Activated CD8-positive, alpha-beta T cell treated with anti-CD3 and anti-CD28 coated beads, Interleukin-2, amount 10 ng/mL, durations not matched to agents 7 days and 5 days (primary cell): ENCODE measurements at regions not wholly inside any gene's neighbourhood (a gene's known extent, or its start where the extent isn't known, plus 50 kb on each side); places are given as distances from the start of the nearest gene placed in this dataset.

Experiments used
- ATAC-seq: fragments of 150-1000 bp; cut with Tn5 transposase; one replicate; pipeline ENCODE4 v1.10.0; 2021; ENCODE audit warnings: moderate library complexity
- CTCF ChIA-PET: fragments of 350-600 bp; sonication (Branson Sonifier 250); formaldehyde crosslinking; loops from one replicate; lab custom pipeline; 2021; ENCODE audit warnings: antibody characterized with exemption; lab: Charles Lee
- POLR2A ChIA-PET: fragments of 350-600 bp; sonication (Branson Sonifier 250); formaldehyde crosslinking; loops from one replicate; lab custom pipeline; 2021; ENCODE audit warnings: antibody characterized with exemption; lab: Charles Lee
- DNase-seq: peaks from one replicate; pipeline ENCODE4 v3.0.0-alpha.2; 2020
- H3K27ac Mint-ChIP-seq: one replicate; pipeline ENCODE4 v1.8.0; 2021; ENCODE audit warnings: mild to moderate bottlenecking, mixed read lengths
- H3K27me3 Mint-ChIP-seq: one replicate; pipeline ENCODE4 v1.8.0; 2021; ENCODE audit warnings: low read depth, mixed read lengths
- H3K36me3 Mint-ChIP-seq: one replicate; pipeline ENCODE4 v1.8.0; 2021; ENCODE audit warnings: low read depth, mixed read lengths
- H3K4me1 Mint-ChIP-seq: one replicate; pipeline ENCODE4 v1.8.0; 2021; ENCODE audit warnings: low read depth, mixed read lengths
- H3K4me3 Mint-ChIP-seq: one replicate; pipeline ENCODE4 v1.8.0; 2021; ENCODE audit warnings: mild to moderate bottlenecking, mixed read lengths
- H3K9me3 Mint-ChIP-seq: one replicate; pipeline ENCODE4 v1.8.0; 2022; ENCODE audit warnings: mixed read lengths; ENCODE audit not compliant: insufficient read depth

DNA sequence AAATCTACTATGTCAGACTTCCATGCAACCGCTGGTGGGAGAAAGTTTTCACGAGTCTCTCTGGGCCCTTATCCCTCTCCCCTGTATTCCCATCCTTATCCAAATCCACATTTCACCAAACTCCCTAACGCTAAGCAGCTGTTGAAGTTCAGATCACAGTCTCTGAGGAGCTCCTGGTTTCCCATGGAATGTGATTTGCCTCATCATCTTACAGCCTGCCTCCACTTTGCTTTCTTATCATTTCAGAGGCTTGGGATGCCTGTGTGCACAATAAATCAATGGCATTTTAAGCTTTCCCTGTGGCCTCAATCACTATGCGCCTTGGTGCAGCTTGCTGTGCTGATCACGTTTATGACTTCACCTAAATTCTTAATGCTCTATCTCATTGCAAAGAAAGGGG is 352.4 kb upstream of the FAT3 start:
- H3K27ac Mint-ChIP-seq, result no peak overlapping the region
- H3K9me3 Mint-ChIP-seq, result no peaks in the 10 kb centered on the region
- CTCF ChIA-PET, result no interaction called here
- H3K36me3 Mint-ChIP-seq, result no peaks in the 10 kb centered on the region
- ATAC-seq, result no peak
- no peaks in the 10 kb centered on the region for H3K4me1 Mint-ChIP-seq
- POLR2A ChIA-PET, result no interaction called here
- H3K4me3 Mint-ChIP-seq, result no peak overlapping the region
- no peak for DNase-seq
- H3K27me3 Mint-ChIP-seq, result no peaks in the 10 kb centered on the region

DNA sequence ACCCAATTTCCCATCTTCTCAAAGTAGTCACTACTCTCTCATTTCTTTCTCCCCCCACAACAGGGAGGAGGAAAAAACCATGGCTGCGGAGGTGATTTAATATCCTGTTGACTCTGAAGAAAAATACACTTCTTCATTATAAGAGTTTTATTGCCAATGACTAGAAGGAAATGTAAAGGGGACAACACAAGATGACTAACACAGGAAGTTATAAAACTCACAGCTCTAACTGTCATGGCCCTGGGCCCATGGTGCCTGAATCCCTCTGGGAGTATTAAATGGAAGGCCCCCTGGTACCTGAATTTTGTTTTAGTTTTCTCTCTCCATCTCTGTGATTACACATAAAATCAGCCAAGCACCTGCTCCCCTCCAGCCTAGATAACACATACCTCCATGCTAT is 352.8 kb upstream of the FAT3 start:
- H3K9me3 Mint-ChIP-seq, result no peaks in the 10 kb centered on the region
- ChIA-PET CTCF (no interaction called here), POLR2A (no interaction called here)
- H3K27ac Mint-ChIP-seq, result no peak overlapping the region
- H3K4me1 Mint-ChIP-seq, result no peaks in the 10 kb centered on the region
- H3K4me3 Mint-ChIP-seq, result no peak overlapping the region
- no peaks in the 10 kb centered on the region for H3K27me3 Mint-ChIP-seq
- H3K36me3 Mint-ChIP-seq, result no peaks in the 10 kb centered on the region
- ATAC-seq (no peak), DNase-seq (no peak)

DNA sequence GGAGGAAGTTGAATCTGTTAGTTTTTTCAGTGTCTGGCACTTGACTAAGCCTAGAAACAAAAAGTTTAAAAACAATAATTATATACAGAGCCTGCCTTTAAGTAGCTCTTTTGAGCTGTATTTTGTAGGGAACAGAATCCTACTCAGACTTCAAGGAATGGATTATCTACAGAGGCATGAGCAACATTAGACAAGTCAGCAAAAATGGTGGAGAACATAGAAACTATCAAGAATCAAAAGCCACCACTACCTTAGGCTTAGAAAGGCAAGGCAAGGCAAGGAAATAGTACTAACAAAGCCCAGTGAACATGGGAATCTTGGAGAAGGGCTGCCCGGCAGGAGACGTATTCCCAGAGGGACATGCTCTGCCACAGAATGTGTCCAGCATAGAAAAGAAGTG is 353.6 kb upstream of the FAT3 start:
- ATAC-seq, result no peak
- no peaks in the 10 kb centered on the region for H3K9me3 Mint-ChIP-seq
- H3K4me1 Mint-ChIP-seq, result no peaks in the 10 kb centered on the region
- no peaks in the 10 kb centered on the region for H3K27me3 Mint-ChIP-seq
- POLR2A ChIA-PET, result no interaction called here
- H3K27ac Mint-ChIP-seq, result no peak overlapping the region
- no peak overlapping the region for H3K4me3 Mint-ChIP-seq
- no peak for DNase-seq
- H3K36me3 Mint-ChIP-seq, result no peaks in the 10 kb centered on the region
- CTCF ChIA-PET, result no interaction called here

DNA sequence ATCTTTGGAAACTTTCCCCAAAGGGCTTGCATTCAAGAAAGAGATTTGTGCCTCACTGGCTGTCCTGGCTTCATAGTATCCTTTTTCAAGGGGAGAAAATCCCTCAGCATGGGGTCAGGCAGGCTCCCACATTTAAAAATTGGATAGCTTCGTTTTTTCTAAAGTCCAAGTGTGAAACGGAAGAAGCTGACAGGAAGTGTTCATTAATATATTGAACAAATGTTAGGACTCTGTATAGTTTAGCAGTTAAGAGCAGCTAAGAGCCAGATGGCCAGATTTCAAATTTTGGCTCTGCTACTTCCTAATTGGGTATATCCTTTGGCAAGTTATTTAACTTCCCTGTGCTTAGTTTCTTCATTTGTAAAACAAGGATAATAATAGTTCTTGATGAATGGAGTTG is 354.9 kb upstream of the FAT3 start:
- no peak overlapping the region for H3K4me3 Mint-ChIP-seq
- DNase-seq (no peak), ATAC-seq (no peak)
- no peak overlapping the region for H3K27ac Mint-ChIP-seq
- H3K9me3 Mint-ChIP-seq, result no peaks in the 10 kb centered on the region
- H3K4me1 Mint-ChIP-seq, result no peaks in the 10 kb centered on the region
- ChIA-PET CTCF (no interaction called here), POLR2A (no interaction called here)
- no peaks in the 10 kb centered on the region for H3K36me3 Mint-ChIP-seq
- no peaks in the 10 kb centered on the region for H3K27me3 Mint-ChIP-seq

DNA sequence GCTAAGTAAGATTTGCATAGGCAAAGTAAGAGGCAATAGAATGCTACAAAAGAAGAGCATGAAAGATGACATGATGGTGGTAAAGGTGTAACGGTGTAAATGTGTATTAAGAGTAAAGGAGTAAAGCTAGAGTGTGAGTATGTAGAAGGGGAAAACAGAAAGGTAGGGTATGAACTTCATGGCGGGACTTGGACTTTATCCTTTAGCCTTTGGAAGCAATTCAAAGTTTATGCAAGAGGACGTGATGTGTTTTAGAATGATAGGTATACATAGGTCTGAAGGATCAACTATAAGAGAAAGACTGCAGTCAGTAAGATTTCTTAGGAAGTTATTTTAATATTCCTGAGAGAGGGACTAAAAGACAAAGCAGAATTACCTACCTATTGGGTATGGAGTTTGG is 358.0 kb upstream of the FAT3 start:
- H3K4me1 Mint-ChIP-seq, result no peaks in the 10 kb centered on the region
- H3K9me3 Mint-ChIP-seq, result no peaks in the 10 kb centered on the region
- no peaks in the 10 kb centered on the region for H3K36me3 Mint-ChIP-seq
- no peaks in the 10 kb centered on the region for H3K27me3 Mint-ChIP-seq
- no peak overlapping the region for H3K27ac Mint-ChIP-seq
- ChIA-PET CTCF (no interaction called here), POLR2A (no interaction called here)
- no peak for ATAC-seq
- DNase-seq, result no peak
- H3K4me3 Mint-ChIP-seq, result no peak overlapping the region

DNA sequence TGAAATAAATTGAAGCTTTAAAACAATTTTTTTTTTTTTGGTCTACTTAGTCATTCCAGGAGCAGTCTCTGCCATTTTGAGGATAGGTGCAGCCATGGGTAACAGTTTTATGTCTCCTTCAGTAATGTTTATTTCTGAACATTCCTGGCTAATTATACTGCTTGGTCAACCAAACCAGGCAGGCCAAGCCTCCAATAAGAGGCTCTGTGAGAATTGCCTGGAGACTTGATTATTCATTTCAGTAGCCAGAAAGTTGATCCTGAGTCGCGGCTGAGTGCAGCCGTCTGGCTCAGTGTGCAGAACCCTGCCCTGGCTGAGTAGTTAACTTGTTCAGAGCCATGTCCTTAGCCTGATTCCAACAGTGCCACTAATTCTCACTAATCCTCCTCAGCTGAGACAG is 364.0 kb upstream of the FAT3 start:
- H3K4me1 Mint-ChIP-seq, result no peaks in the 10 kb centered on the region
- no peaks in the 10 kb centered on the region for H3K36me3 Mint-ChIP-seq
- no peaks in the 10 kb centered on the region for H3K9me3 Mint-ChIP-seq
- POLR2A ChIA-PET, result no interaction called here
- DNase-seq (no peak), ATAC-seq (no peak)
- H3K27me3 Mint-ChIP-seq, result no peaks in the 10 kb centered on the region
- H3K4me3 Mint-ChIP-seq, result no peak overlapping the region
- H3K27ac Mint-ChIP-seq, result no peak overlapping the region
- CTCF ChIA-PET, result no interaction called here

DNA sequence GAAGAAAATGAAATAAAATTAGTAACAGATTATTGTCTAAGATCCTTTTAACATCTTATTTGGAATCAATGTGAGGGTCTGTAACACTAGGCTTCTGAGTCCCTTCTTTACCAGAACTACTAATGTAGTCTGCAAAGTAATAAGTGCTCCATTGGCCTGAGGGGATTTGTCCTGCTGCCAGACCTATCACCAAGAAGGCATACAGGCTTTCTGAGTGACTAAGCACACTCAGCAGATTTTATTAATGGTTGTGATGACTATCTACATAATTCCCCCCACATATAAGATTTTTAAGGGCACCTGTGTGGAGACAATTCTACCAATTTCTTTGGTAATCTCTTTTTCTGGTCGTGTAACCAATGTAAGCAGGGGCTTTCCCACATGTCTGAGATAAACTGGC is 365.0 kb upstream of the FAT3 start:
- Mint-ChIP-seq H3K27me3 (no peaks in the 10 kb centered on the region), H3K27ac (no peak overlapping the region), H3K4me3 (no peak overlapping the region), H3K36me3 (no peaks in the 10 kb centered on the region), H3K4me1 (no peaks in the 10 kb centered on the region), H3K9me3 (no peaks in the 10 kb centered on the region)
- ChIA-PET POLR2A (no interaction called here), CTCF (no interaction called here)
- DNase-seq (no peak), ATAC-seq (no peak)

DNA sequence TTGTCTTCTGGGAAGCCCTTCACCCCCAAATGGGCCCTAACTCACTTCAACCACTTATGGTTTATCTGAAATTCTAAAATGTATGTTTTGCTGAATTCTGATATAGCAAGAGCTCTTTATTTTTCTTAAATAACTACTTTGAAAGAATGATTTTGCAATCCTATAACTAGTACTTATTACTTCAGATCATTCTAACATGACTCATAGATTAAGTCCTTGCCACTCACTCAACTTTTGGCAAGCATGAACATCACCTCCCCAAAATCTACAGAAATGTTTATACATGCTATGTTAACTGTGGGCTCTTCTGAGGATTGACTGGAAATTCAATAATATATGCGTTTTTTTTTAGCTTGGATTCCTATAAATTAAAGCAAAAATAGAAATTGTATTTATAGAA is 367.4 kb upstream of the FAT3 start:
- CTCF ChIA-PET, result no interaction called here
- Mint-ChIP-seq H3K9me3 (no peaks in the 10 kb centered on the region), H3K27me3 (no peaks in the 10 kb centered on the region), H3K4me3 (no peak overlapping the region), H3K4me1 (no peaks in the 10 kb centered on the region), H3K36me3 (no peaks in the 10 kb centered on the region), H3K27ac (no peak overlapping the region)
- POLR2A ChIA-PET, result no interaction called here
- DNase-seq (no peak), ATAC-seq (no peak)

DNA sequence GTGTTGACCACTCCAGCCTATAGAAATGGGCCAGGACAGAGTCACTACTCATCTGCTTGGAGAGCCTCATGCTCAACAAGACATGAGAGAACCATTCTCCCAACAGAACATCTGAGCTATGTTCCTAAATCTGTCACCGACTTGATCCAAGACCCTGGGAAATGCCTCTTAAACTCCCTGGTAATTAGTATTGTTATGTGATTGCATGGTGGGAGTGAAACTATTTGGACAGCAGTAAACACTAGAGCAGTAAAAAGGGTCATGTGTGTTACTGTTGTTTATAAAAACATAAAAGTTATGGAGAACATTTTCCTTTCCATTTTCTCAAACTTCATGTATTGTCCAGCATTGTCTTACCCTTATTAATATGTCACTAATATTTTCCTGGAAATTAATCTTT is 369.8 kb upstream of the FAT3 start:
- no peaks in the 10 kb centered on the region for H3K9me3 Mint-ChIP-seq
- POLR2A ChIA-PET, result no interaction called here

DNA sequence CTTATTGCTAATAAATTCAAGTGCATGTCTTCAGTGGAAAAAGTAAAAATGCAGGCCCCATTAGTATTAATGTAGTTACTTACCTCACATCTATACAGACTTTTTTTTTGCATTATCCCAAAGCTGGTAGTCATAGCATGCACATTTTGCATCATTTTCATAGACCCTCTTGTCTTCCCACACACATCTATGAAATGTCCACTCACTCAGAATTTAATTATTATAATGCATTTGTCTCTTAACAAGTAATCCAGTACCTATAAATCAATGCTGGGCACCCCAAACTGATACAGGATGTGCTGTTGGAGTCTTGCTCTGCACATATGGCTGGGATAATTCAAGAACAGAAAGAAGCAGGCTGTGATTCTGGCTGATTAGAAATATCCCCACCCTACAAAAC is 370.4 kb upstream of the FAT3 start:
- H3K27me3 Mint-ChIP-seq, result no peaks in the 10 kb centered on the region
- POLR2A ChIA-PET, result no interaction called here

More for the DNA sequence above, 369.8 kb upstream of the FAT3 start:
- Mint-ChIP-seq H3K4me1 (no peaks in the 10 kb centered on the region), H3K36me3 (no peaks in the 10 kb centered on the region), H3K4me3 (no peak overlapping the region), H3K27me3 (no peaks in the 10 kb centered on the region), H3K27ac (no peak overlapping the region)
- no peak for DNase-seq
- no peak for ATAC-seq
- CTCF ChIA-PET, result no interaction called here

DNA sequence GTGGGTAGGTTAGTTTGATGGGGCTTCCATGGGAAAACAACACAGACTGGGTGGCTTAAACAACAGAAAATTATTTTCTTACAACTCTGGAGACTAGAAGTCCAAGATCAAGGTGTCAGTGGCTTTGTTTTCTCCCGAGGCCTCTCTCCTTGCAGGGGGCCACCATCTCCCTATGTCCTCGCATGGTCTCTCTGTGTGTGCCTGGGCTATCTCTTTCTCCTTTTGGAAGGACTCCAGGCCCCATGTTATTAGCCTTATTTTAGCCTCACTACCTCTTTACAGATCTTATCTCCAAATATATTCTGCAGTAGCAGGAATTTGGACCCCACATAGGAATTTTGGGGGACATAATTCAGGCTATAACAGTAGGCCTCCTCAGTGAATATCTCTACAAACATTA is 372.7 kb upstream of the FAT3 start:
- POLR2A ChIA-PET, result no interaction called here

More for the DNA sequence above, 370.4 kb upstream of the FAT3 start:
- Mint-ChIP-seq H3K9me3 (no peaks in the 10 kb centered on the region), H3K4me3 (no peak overlapping the region), H3K27ac (no peak overlapping the region), H3K4me1 (no peaks in the 10 kb centered on the region), H3K36me3 (no peaks in the 10 kb centered on the region)
- CTCF ChIA-PET, result no interaction called here
- no peak for ATAC-seq
- DNase-seq, result no peak

DNA sequence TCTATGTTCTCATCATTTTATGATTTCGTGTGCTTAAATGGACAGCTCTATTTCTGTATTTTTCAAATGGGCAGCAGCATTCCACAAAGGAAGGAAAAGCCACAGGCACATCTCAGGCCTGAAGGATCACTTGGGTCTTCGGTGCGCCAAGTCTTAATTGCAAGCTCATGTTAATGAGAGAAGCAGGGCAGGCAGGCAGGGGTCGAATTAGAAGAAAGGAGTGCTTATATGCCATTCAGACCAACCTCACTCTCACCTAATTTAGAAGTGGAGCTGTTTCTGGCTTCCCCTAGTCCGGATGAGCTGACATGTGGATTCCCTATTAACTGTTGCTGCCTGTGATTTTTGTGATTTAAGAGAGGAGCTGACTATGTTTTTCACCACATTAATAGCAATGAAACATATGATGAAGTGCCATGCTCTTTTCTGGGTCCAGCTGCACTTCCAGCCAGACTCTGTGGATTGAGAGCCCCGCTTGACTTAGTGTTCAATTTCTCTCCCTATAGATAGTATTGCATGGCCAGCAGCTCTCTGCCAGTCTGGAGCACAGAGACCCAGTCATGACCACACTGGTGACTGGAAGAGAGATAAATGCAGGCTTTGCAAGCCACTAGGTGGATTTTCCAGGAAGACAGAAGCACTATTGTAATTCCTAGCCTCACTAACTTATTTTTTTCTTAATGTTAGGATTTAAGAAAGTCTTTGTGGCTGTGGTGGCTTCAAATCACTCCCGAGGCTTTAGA is 373.9 kb upstream of the FAT3 start:
- no peak overlapping the region for H3K4me3 Mint-ChIP-seq
- POLR2A ChIA-PET, result no interaction called here
- no peak overlapping the region for H3K27ac Mint-ChIP-seq
- DNase-seq (no peak), ATAC-seq (no peak)
- no peaks in the 10 kb centered on the region for H3K36me3 Mint-ChIP-seq
- H3K9me3 Mint-ChIP-seq, result no peaks in the 10 kb centered on the region
- no peaks in the 10 kb centered on the region for H3K27me3 Mint-ChIP-seq
- H3K4me1 Mint-ChIP-seq, result no peaks in the 10 kb centered on the region
- CTCF ChIA-PET, result no interaction called here

More for the DNA sequence above, 372.7 kb upstream of the FAT3 start:
- no peaks in the 10 kb centered on the region for H3K27me3 Mint-ChIP-seq
- no peak overlapping the region for H3K27ac Mint-ChIP-seq
- no peak for DNase-seq
- no peaks in the 10 kb centered on the region for H3K9me3 Mint-ChIP-seq
- CTCF ChIA-PET, result no interaction called here
- H3K36me3 Mint-ChIP-seq, result no peaks in the 10 kb centered on the region
- no peak for ATAC-seq
- no peaks in the 10 kb centered on the region for H3K4me1 Mint-ChIP-seq
- no peak overlapping the region for H3K4me3 Mint-ChIP-seq

DNA sequence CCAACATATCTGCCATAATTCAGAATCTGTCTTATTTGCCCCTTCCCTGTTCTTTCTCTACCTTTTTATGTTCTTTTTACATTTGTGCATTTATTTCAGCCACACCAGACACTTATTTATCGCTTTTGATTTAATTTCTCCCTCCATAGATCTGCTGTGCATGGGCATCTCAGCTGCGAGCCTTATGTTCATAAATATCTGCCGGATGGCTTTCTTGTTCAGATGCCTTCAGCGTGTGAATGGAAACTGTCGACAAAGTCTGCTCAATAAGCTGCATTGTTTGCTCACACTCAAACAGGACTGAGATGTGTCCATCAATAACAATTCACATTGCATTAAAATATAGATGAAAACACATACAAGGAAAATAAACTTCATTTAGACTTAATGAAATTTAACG is 374.6 kb upstream of the FAT3 start:
- H3K27me3 Mint-ChIP-seq, result no peaks in the 10 kb centered on the region
- no peaks in the 10 kb centered on the region for H3K9me3 Mint-ChIP-seq
- CTCF ChIA-PET, result no interaction called here
- DNase-seq (no peak), ATAC-seq (no peak)
- no peaks in the 10 kb centered on the region for H3K4me1 Mint-ChIP-seq
- POLR2A ChIA-PET, result no interaction called here
- H3K27ac Mint-ChIP-seq, result no peak overlapping the region
- no peak overlapping the region for H3K4me3 Mint-ChIP-seq
- no peaks in the 10 kb centered on the region for H3K36me3 Mint-ChIP-seq
